Right atrium auricular region (tissue), 2 donors: ENCODE measurements at regions not wholly inside any gene's neighbourhood (a gene's known extent, or its start where the extent isn't known, plus 50 kb on each side); places are given as distances from the start of the nearest gene placed in this dataset.

Experiments
- DNase-seq: peaks from one replicate; pipeline ENCODE4 v3.0.0-alpha.2; 2019; ENCODE audit warnings: low spot score
- H3K27ac ChIP-seq, 2 donors: fragments of 200-600 bp; sonication (generic); 1 replicate in 1 of 2; 2 replicates in 1 of 2; pipeline ENCODE4 v1.5.1; 2016 to 2019
- H3K27me3 ChIP-seq, 2 donors: fragments of 200-600 bp; sonication (generic); one replicate each; pipeline versions ENCODE4 v1.5.1 to v1.6.0; 2017 to 2019
- H3K36me3 ChIP-seq: fragments of 200-600 bp; sonication (generic); one replicate; pipeline ENCODE4 v1.5.1; 2016
- H3K4me1 ChIP-seq, 2 donors: fragments of 200-600 bp; sonication (generic); one replicate each; pipeline versions ENCODE4 v1.5.1 to v1.6.0; 2017 to 2019
- H3K4me3 ChIP-seq, 2 donors: fragments of 200-600 bp; sonication (generic); 1 replicate in 1 of 2; 2 replicates in 1 of 2; pipeline ENCODE4 v1.5.1; 2017 to 2019; ENCODE audit warnings: mild to moderate bottlenecking in 1 of 2, moderate library complexity in 1 of 2
- H3K9me3 ChIP-seq, 2 donors: fragments of 200-600 bp; sonication (generic); one replicate each; pipeline ENCODE4 v1.5.1; 2019
- CTCF ChIP-seq, 2 donors: fragments of 200-600 bp; sonication (generic); IDR thresholded peaks; one replicate each; pipeline ENCODE4 v1.5.1; 2019; ENCODE audit warnings: antibody characterized with exemption in 2 of 2

GRCh38 chr3:13149330-13150108, 76.3 kb upstream of the IQSEC1 start:
- Histone ChIP-seq H3K9me3 (no peaks in the 10 kb centered on the region), H3K4me3 (no peak overlapping the region), H3K27me3 (no peaks in the 10 kb centered on the region), H3K36me3 (no peaks in the 10 kb centered on the region), H3K4me1 (no peaks in the 10 kb centered on the region), H3K27ac (no peak overlapping the region)
- TF ChIP-seq CTCF (IDR thresholded peaks at IDR 0.05) = no peak
- no peak for DNase-seq

- Histone ChIP-seq H3K4me3 (no peak overlapping the region), H3K36me3 (no peaks in the 10 kb centered on the region), H3K4me1 (no peaks in the 10 kb centered on the region), H3K27ac (no peak overlapping the region), H3K27me3 (no peaks in the 10 kb centered on the region), H3K9me3 (no peaks in the 10 kb centered on the region)
- TF ChIP-seq CTCF (IDR thresholded peaks at IDR 0.05) = no peak
- DNase-seq = no peak
Measured at GRCh38 chr3:13148561-13149329, 75.5 kb upstream of the IQSEC1 start.

- Histone ChIP-seq H3K4me1 (no peaks in the 10 kb centered on the region), H3K9me3 (no peaks in the 10 kb centered on the region), H3K4me3 (no peak overlapping the region), H3K36me3 (no peaks in the 10 kb centered on the region), H3K27me3 (no peaks in the 10 kb centered on the region), H3K27ac (no peak overlapping the region)
- DNase-seq = no peak
- TF ChIP-seq CTCF (IDR thresholded peaks at IDR 0.05) = no peak
Measured at GRCh38 chr3:13148126-13148525, 74.9 kb upstream of the IQSEC1 start.

- no peak for DNase-seq
- TF ChIP-seq CTCF (IDR thresholded peaks at IDR 0.05) = no peak
Measured at GRCh38 chr3:13147344-13147743, 74.1 kb upstream of the IQSEC1 start.

GRCh38 chr3:13146643-13147143, 73.5 kb upstream of the IQSEC1 start:
- Histone ChIP-seq H3K4me3 (no peak overlapping the region), H3K27ac (no peak overlapping the region), H3K36me3 (no peaks in the 10 kb centered on the region), H3K27me3 (no peaks in the 10 kb centered on the region), H3K9me3 (no peaks in the 10 kb centered on the region), H3K4me1 (no peaks in the 10 kb centered on the region)
- DNase-seq = no peak
- TF ChIP-seq CTCF (IDR thresholded peaks at IDR 0.05) = no peak

More at GRCh38 chr3:13147344-13147743, 74.1 kb upstream of the IQSEC1 start:
- Histone ChIP-seq H3K36me3 (no peaks in the 10 kb centered on the region), H3K9me3 (no peaks in the 10 kb centered on the region), H3K27me3 (no peaks in the 10 kb centered on the region), H3K27ac (no peak overlapping the region), H3K4me1 (no peaks in the 10 kb centered on the region), H3K4me3 (no peak overlapping the region)
